ENCODE measurements at regions not wholly inside any gene's neighbourhood (a gene's known extent, or its start where the extent isn't known, plus 50 kb on each side); places are given as distances from the start of the nearest gene placed in this dataset.

- TF ChIP-seq POLR2A (IDR thresholded peaks at IDR 0.05; ENCODE audit: low read depth, low read length), result no peak
- TF ChIP-seq POLR2AphosphoS5 (IDR thresholded peaks at IDR 0.05; ENCODE audit: low read depth, low read length), result no peak
- no peak for TF ChIP-seq TAF1 (IDR thresholded peaks at IDR 0.05; ENCODE audit: low read depth, low read length)
- TF ChIP-seq SPI1 (IDR thresholded peaks at IDR 0.05; ENCODE audit: low read depth, low read length), result no peak
- TF ChIP-seq PAX5 (IDR thresholded peaks at IDR 0.05; ENCODE audit: insufficient read depth, low read length, severe bottlenecking), result no peak
Measured at GRCh38 chr2:53247956-53248735, 519.5 kb upstream of the CHAC2 start.

Data from GM12891 (cell line).